Transverse colon (tissue), 4 donors: ENCODE measurements at regions not wholly inside any gene's neighbourhood (a gene's known extent, or its start where the extent isn't known, plus 50 kb on each side); places are given as distances from the start of the nearest gene placed in this dataset.

Experiments used
- CTCF ChIP-seq, 5 experiments: fragments of 200-600 bp in 3 of 5; fragments of 450-650 bp in 2 of 5; sonication (generic) in 3 of 5; IDR thresholded peaks; 1 replicate in 2 of 5; 2 replicates in 3 of 5; pipeline ENCODE4 v1.5.1; 2016 to 2017; ENCODE audit warnings: antibody characterized with exemption in 5 of 5, inconsistent platforms in 3 of 5, mild to moderate bottlenecking in 2 of 5, moderate library complexity in 1 of 5
- POLR2AphosphoS5 ChIP-seq, 3 donors: sonication (generic); formaldehyde crosslinking; IDR thresholded peaks; one replicate each; pipeline ENCODE4 v1.6.1; 2016; ENCODE audit warnings: antibody characterized with exemption in 3 of 3

GRCh38 chr3:26350853-26351252, 271.7 kb upstream of the LRRC3B start:
- TF ChIP-seq CTCF (IDR thresholded peaks at IDR 0.05) (no peak), POLR2AphosphoS5 (IDR thresholded peaks at IDR 0.05) (no peak)
